B cell (primary cell): ENCODE measurements at regions not wholly inside any gene's neighbourhood (a gene's known extent, or its start where the extent isn't known, plus 50 kb on each side); places are given as distances from the start of the nearest gene placed in this dataset.
"Not testable (repeated sequence)": the region's sequence is repeated elsewhere in the genome, so short reads cannot be mapped to it uniquely, and the experiment has no call there.

ENCODE experiments used
- EZH2 ChIP-seq: IDR thresholded peaks from 2 replicates; pipeline ENCODE4 v1.6.1; 2012; ENCODE audit warnings: borderline replicate concordance, low read depth, mild to moderate bottlenecking, moderate library complexity, low read length; ENCODE audit not compliant: insufficient read depth, poor library complexity, severe bottlenecking
- TF ChIP-seq, protein P1 (sequence below): fragments of 200-600 bp; IDR thresholded peaks from one replicate; pipeline ENCODE4 v1.8.0; 2022; ENCODE audit warnings: antibody characterized with exemption, mild to moderate bottlenecking

DNA sequence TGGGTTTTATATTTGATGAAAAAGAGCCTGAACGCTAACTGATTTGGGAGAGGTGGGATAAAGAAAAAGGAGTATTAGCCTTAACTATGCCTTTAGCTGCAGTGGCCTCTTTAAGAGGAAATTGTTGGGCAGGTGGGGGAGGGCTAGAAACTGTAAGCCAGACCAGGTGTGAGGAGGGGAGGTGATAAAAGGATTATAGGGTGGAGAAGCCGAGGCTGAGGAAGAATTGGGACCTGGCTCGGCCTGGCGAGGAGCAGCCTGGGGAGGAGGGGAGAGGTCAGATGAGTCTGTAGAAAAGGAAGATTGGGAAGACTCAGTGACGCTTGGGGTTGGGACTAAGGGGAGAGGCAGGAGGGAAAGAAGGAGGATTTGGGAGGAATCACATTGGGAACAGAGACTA lies 52.6 kb upstream of the SERPINE2 start:
- TF ChIP-seq, protein P1, sequence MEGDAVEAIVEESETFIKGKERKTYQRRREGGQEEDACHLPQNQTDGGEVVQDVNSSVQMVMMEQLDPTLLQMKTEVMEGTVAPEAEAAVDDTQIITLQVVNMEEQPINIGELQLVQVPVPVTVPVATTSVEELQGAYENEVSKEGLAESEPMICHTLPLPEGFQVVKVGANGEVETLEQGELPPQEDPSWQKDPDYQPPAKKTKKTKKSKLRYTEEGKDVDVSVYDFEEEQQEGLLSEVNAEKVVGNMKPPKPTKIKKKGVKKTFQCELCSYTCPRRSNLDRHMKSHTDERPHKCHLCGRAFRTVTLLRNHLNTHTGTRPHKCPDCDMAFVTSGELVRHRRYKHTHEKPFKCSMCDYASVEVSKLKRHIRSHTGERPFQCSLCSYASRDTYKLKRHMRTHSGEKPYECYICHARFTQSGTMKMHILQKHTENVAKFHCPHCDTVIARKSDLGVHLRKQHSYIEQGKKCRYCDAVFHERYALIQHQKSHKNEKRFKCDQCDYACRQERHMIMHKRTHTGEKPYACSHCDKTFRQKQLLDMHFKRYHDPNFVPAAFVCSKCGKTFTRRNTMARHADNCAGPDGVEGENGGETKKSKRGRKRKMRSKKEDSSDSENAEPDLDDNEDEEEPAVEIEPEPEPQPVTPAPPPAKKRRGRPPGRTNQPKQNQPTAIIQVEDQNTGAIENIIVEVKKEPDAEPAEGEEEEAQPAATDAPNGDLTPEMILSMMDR: not testable (repeated sequence)
- TF ChIP-seq EZH2: not testable (repeated sequence)
